GM12801 (cell line): ENCODE measurements at regions not wholly inside any gene's neighbourhood (a gene's known extent, or its start where the extent isn't known, plus 50 kb on each side); places are given as distances from the start of the nearest gene placed in this dataset.

ENCODE experiments used
- TF ChIP-seq, protein P1 (sequence below): IDR thresholded peaks from one replicate; pipeline ENCODE4 v1.5.1; 2011; ENCODE audit warnings: control low read depth; ENCODE audit not compliant: insufficient read length; ENCODE audit errors: extremely low read depth

DNA sequence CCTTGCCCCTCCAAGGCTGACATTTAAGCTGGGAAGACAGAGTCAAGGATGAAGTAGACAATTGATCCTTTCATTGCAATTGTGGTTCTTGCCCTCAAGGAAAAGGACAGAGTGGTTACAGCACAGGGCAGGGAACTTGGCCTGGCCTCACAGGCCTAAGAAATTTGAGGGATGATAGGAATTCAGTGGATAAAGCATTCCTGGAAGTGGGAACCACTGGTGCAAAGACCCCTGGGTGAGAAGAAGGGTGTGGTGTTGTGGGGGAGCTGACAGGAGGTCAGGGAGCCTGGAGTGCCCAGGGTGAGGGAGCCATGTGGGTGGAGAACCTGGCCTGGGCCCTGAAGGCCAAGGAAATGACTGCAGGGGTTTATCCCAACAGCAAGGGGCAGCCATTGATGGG lies 287.4 kb downstream of the UACA start:
- TF ChIP-seq, protein P1, sequence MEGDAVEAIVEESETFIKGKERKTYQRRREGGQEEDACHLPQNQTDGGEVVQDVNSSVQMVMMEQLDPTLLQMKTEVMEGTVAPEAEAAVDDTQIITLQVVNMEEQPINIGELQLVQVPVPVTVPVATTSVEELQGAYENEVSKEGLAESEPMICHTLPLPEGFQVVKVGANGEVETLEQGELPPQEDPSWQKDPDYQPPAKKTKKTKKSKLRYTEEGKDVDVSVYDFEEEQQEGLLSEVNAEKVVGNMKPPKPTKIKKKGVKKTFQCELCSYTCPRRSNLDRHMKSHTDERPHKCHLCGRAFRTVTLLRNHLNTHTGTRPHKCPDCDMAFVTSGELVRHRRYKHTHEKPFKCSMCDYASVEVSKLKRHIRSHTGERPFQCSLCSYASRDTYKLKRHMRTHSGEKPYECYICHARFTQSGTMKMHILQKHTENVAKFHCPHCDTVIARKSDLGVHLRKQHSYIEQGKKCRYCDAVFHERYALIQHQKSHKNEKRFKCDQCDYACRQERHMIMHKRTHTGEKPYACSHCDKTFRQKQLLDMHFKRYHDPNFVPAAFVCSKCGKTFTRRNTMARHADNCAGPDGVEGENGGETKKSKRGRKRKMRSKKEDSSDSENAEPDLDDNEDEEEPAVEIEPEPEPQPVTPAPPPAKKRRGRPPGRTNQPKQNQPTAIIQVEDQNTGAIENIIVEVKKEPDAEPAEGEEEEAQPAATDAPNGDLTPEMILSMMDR = no peak

DNA sequence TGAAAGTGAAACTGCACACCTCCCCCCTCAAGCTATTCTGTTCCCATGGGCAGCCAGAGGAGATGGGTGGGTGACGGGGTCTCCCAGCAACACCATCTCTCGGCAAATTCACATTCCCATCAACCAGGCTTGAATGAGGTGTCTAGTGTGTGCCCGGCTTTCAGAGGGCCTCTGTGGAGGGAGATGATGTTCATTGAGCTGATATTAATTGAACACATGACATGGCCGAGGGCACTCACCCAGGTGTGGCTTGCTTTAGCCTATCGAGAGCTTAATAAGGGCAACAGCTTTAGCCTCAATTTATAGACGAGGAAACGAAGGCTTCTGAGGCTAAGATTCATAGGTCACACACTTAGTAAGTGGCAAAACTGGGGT lies 288.0 kb downstream of the UACA start:
- TF ChIP-seq, protein P1 = no peak

DNA sequence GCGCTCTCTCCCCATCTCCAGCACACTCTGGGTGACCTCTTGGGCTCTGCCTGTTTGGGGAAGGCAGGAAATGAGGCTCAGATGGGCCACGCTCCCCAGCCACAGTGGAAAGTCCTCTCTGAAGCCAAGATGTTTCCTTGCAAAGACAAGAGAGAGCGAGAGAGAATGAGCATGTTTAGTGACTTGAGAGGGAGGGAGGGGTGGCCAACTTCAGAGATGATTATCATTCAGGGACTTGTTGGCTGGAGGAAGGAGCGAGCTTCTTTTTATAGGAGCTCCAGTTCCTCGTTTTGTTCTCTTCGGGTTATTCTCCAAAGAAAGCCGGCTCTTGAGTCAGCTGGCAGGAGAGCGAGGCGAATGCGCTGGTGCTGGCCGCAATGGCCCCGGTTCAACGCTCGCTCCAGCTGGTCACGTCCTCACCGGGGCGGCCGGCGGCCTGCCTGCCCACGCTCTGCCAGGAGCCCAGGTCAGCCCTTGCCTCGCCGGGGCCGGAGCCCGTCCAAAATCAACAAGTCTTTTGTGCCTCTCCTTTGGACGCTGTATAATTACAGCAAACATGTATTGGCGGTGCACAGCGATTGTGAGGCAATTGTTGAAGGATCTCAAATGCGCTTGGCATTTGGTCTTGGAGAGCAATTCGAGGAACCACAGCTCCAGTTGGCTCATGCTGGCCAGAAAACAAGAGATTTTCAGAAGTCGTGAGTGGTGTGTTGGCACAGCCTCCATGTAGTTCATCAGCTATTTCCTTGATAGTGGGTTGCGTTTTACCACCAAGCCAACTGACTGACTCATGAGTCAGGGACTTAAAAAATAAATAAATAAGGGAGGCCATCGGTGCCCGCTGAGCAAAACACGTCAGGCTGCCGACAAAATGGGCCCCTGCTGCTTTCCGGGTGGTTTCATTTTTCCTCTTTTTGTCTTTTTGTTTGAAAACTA lies 288.6 kb downstream of the UACA start:
- TF ChIP-seq, protein P1 = no peak

DNA sequence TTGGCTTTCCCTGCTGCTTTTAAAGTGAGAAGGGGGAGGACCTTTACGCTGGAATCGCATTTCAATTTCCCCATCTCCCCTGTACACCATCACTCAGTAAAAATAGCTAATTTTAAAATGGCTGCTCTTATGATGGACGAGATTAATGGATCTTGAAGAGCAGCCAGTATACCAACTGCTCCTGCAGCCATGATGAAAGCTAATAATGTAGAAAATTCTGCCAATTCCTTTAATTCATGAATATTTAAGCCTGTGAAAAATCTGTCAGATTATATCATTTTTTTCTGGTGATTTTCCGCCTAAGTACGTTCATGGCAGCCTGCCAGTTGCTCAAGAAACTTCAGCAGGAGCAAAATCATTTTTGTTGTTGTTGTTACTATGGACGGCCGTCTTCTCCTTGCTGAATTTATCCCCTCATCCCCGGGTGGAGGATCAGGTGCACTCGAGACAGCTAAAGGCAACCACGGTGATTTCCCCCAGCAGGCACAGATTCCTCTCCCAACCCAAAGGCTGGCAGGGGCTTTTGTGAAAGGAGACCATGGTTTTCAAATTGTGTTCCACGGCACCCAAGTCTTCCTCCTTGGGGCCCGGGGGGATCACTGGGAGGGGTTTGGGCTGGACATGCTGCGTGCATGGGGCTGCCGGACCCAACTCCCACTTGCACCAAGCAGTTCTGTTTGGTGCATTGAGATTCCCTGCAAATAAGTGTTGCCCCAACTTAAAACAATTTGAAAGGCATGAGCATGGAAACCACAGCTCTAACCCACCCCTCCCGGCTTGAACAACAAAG lies 289.6 kb downstream of the UACA start:
- TF ChIP-seq, protein P1 = no peak

DNA sequence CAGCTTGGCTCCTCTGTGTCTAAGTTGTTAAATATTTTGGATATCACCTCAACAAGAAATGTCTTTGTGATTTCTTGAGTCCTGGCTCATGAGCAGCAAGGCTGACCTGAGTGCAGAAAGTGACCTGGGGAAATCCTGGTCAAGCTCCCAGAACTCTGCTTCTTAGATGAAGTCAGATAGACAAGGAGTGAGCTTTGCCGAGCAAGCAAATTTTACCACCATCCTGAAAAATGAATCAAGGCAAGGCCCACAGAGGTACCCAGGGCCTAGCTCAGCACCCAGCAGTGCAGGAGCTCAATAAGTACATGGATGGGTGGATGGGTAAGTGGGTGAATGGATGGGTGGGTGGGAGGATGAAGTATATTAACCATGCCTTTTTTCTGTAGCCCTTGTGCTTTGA lies 291.8 kb downstream of the UACA start:
- TF ChIP-seq, protein P1 = no peak

DNA sequence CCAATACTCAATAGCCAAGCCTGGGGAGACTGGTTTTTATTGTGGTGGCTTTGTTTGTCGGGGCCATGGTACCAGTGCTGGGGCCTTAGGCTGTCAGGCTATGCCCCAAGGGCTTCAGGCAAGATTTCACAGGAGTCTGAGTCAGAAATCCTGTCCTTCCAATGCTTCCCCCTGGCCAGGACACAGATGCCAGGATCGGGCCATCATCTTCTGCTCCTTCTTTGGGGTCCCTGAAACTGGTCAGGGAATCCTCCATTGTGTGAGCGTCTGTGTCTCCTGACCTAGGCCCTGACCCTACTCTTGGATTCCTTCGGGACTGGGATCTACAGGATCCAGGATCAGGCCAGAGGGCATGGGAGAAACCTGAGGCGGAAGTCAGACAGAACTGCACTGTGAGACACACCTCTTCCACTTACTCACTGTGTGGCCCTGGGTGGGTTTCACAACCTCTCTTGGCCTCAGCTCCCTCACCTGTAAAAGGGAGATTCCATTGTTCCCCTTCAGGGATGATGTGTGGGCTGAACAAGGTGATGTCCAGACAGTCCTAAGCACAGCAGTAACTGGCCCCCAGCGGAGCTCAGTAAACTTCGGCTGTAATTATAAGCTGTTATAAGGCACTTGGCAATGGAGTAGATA lies 292.7 kb downstream of the UACA start:
- TF ChIP-seq, protein P1 = no peak

DNA sequence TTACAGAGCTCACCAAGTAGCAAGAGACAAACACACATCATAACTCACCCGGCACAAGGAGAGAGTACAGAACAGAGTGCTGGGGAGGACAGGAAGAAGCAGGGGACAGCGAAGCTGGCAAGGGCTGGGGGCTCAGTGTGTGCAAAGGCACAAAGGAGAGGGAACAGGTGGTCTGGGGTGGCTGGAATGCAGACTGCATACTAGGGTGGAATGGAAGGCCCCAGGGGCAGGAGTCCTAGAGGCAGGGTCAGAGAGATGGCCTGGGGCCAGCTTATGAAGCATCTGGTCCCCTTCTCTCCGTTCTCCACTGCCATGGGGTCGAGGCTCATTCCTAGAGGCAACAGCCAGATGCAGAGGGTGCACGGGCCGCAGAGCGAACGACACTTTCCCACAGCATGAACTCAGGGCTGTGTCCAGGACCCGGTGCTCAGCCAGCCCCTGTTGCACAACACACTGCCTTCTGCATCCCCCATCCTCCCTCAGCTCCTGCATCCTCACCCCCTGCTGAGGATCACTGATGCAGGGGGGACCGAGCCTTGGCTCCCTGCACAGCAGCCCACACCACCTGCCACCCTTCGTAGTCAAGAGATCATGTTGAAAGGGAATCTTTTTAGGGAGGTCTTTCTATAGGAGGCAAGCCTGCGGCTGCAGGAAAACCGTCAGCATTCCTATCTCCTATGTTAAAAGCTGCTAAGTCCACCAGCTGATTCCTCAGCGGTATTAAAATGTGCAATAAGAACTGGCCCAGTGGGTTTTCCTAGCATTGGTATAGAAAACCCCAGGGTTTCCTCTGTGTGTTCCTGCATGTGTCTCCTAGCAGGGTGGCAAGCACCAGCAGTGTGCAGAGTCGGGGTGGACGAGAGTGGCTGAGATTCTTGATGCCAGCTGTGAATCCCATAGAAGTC lies 293.5 kb downstream of the UACA start:
- TF ChIP-seq, protein P1 = no peak
